Heart left ventricle (tissue), 16 donors: ENCODE measurements at regions not wholly inside any gene's neighbourhood (a gene's known extent, or its start where the extent isn't known, plus 50 kb on each side); places are given as distances from the start of the nearest gene placed in this dataset.
A peak's percentile ranks its signal among the peaks of the same experiment; 100 is the strongest.

ENCODE experiments used
- ATAC-seq, 4 donors: fragments of 200-7000 bp; cut with Tn5 transposase; one replicate each; pipeline ENCODE4 v1.9.1; 2020 to 2022; ENCODE audit warnings: moderate library complexity in 4 of 4, mild to moderate bottlenecking in 3 of 4, moderate number of reproducible peaks in 1 of 4
- DNase-seq, 5 donors: peaks; one replicate each; pipeline ENCODE4 v3.0.0-alpha.2; 2020
- H3K27ac ChIP-seq, 12 donors: fragments of 200-600 bp; sonication (generic) in 4 of 12; one replicate each; pipeline versions ENCODE4 v1.5.0 to v1.8.0; 2016 to 2022; ENCODE audit warnings: mild to moderate bottlenecking in 2 of 12
- H3K27me3 ChIP-seq, 9 donors: fragments of 200-600 bp; sonication (generic) in 2 of 9; one replicate each; pipeline versions ENCODE4 v1.5.1 to v1.8.0; 2016 to 2022; ENCODE audit warnings: mild to moderate bottlenecking in 3 of 9
- H3K36me3 ChIP-seq, 9 donors: fragments of 200-600 bp; sonication (generic) in 2 of 9; one replicate each; pipeline versions ENCODE4 v1.5.0 to v1.8.0; 2018 to 2022; ENCODE audit warnings: mild to moderate bottlenecking in 2 of 9
- H3K4me1 ChIP-seq, 12 donors: fragments of 200-600 bp; sonication (generic) in 4 of 12; one replicate each; pipeline versions ENCODE4 v1.5.0 to v1.8.0; 2016 to 2022; ENCODE audit warnings: mild to moderate bottlenecking in 3 of 12
- H3K4me3 ChIP-seq, 12 donors: fragments of 200-600 bp; sonication (generic) in 4 of 12; one replicate each; pipeline versions ENCODE4 v1.5.0 to v1.8.0; 2017 to 2022; ENCODE audit warnings: mild to moderate bottlenecking in 9 of 12, moderate library complexity in 4 of 12
- H3K9me3 ChIP-seq, 12 donors: fragments of 200-600 bp; sonication (generic) in 4 of 12; one replicate each; pipeline versions ENCODE4 v1.5.0 to v1.8.0; 2016 to 2022; ENCODE audit warnings: mild to moderate bottlenecking in 1 of 12
- POLR2A ChIP-seq, 2 donors: fragments of 450-650 bp; IDR thresholded peaks; one replicate each; pipeline ENCODE4 v1.6.1; 2017; ENCODE audit warnings: antibody characterized with exemption in 2 of 2, mild to moderate bottlenecking in 2 of 2, moderate library complexity in 2 of 2
- WGBS, 4 donors: extraction: QIAGEN DNeasy Blood & Tissue Kit in 2 of 4; methylation state at CpG; one replicate each; pipeline versions ENCODE4 v1.1.5 to v1.1.7; 2013 to 2018; 5-methylcytosine and 5-hydroxymethylcytosine counted together
- intact Hi-C, 10 donors: fragments of 100-400 bp; cut with DNase I; formaldehyde crosslinking; loops; one replicate each; pipeline versions ENCODE4 v1.11.1 to v1.14.2; 2022
- TF ChIP-seq, protein P1 (sequence below), 12 donors: fragments of 200-600 bp; sonication (generic) in 4 of 12; IDR thresholded peaks; one replicate each; pipeline versions ENCODE4 v1.5.0 to v1.8.0; 2018 to 2022; ENCODE audit warnings: antibody characterized with exemption in 12 of 12, mild to moderate bottlenecking in 5 of 12
- donor health status: ischemic (EF 13 %, LVEDD 7.1; RV severe dilation, severe dysfunction).
- donor health status: healthy with polysubstance abuse.
- donor health status: DM: no; HTN: yes; CAD: no.
- donor health status: DM: no; HTN: no; CAD: no.
- donor health status: ischemic (EF 25% LVEDD 6.9; RV normal size, moderate dysfunction).
- donor health status: ischemic (EF 25% LVEDD 5.7; RV mildly dilated, moderate dysfunction).
- donor health status: healthy.
- donor health status: DM: yes; HTN: yes; CAD: no.
- donor health status: ischemic (EF 35%, LVEDD 5.7; RV mildly dilated, moderate dysfunction).
- donor health status: nonischemic (EF 11% LVEDD 7.7; RV severe dilation, severe dysfunction).
- donor health status: DM: yes; HTN: yes; CAD: no.
- donor health status: PGD.
- donor health status: ischemic (EF 29% LVEDD 5.4; RV normal size, mild dysfunction).
- donor health status: nonischemic (EF 23%, LVEDD 6.1; RV moderate dilation, normal function).

DNA sequence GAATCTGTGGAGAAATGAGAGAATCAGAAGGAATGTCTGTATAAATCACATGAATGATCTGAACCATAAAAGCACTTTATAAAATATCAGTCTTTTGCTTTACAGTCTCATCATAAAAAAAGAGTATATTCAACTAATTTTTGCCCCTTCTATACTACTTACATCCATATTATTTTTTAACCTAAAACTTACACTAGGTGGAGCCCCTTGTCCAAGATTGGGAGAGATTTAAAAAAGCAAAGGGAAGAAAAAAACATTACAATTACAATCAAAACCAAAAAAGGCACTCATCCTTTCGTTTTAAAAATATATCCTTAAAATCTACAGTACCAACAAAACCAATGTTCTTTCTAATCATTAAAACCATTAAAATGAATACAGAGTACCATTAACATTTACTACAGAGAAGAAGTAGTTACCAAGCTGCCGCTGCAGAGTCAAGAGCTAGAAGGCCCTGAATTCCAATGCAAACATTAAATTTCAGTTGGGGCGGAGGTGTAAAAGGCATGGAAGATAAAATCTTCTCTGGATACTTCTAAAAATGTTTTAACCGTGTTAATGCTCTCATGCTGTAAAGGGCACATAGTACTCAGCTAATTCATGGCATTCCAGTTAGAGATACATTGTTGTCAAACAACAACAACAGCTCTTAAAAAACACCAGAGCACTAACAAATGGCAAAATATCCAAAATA is 56.7 kb upstream of the EPB41L3 start:
- TF ChIP-seq POLR2A (IDR thresholded peaks at IDR 0.05), result no peak
- TF ChIP-seq, protein P1, sequence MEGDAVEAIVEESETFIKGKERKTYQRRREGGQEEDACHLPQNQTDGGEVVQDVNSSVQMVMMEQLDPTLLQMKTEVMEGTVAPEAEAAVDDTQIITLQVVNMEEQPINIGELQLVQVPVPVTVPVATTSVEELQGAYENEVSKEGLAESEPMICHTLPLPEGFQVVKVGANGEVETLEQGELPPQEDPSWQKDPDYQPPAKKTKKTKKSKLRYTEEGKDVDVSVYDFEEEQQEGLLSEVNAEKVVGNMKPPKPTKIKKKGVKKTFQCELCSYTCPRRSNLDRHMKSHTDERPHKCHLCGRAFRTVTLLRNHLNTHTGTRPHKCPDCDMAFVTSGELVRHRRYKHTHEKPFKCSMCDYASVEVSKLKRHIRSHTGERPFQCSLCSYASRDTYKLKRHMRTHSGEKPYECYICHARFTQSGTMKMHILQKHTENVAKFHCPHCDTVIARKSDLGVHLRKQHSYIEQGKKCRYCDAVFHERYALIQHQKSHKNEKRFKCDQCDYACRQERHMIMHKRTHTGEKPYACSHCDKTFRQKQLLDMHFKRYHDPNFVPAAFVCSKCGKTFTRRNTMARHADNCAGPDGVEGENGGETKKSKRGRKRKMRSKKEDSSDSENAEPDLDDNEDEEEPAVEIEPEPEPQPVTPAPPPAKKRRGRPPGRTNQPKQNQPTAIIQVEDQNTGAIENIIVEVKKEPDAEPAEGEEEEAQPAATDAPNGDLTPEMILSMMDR (IDR thresholded peaks at IDR 0.05), result peak in 8 of 12 donors; percentile 19 to 56 (median 48)
- DNase-seq (no peak), ATAC-seq (no peak)
- 27 to 39% (median 34%) methylated on average over 4 of the region's 4 CpGs for WGBS, 4 donors
- no peaks in the 10 kb centered on the region for H3K27me3 ChIP-seq
- H3K27ac ChIP-seq, result no peak overlapping the region
- intact Hi-C loops, result loop anchor here in 5 of 10 donors (5.0 to 10.0 kb wide), 5 partner anchors 237 to 882 kb away; no protein-coding TSS in a partner anchor
- H3K4me1 ChIP-seq, result peaks cover 0 to 4% (median 0%) of the 10 kb centered on the region in 12 donors
- H3K36me3 ChIP-seq, result no peaks in the 10 kb centered on the region
- H3K9me3 ChIP-seq, result no peaks in the 10 kb centered on the region
- no peak overlapping the region for H3K4me3 ChIP-seq

DNA sequence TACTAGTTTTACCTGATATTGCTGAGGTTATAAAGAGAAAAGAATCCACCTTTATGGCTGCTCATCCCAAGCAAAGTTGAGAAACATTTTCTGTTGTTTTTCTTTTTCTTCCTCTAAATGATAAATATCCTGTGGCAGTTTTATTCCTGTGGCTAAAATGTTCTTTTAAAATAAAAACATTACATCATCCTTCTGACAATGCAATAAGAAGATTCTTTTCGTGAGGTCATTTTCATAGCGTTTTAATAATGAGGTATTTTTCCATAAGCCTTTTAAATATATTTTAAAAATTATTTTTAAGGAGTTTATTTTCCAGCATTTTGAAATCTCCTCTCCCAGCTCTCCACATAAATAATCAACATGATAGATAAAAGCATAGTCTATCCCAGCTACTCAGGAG is 52.8 kb upstream of the EPB41L3 start:
- no peak for DNase-seq
- Histone ChIP-seq H3K4me1 (peaks cover 0 to 4% (median 0%) of the 10 kb centered on the region in 12 donors), H3K27me3 (no peaks in the 10 kb centered on the region), H3K36me3 (no peaks in the 10 kb centered on the region), H3K4me3 (no peak overlapping the region), H3K9me3 (peaks cover 0 to 3% (median 0%) of the 10 kb centered on the region in 12 donors), H3K27ac (no peak overlapping the region)
- intact Hi-C loops, result loop anchor here in 1 of 10 donors (10.0 kb wide), 1 partner anchor 248 kb away; no protein-coding TSS in a partner anchor
- no peak for TF ChIP-seq POLR2A (IDR thresholded peaks at IDR 0.05)
- TF ChIP-seq, protein P1 (IDR thresholded peaks at IDR 0.05), result no peak
- 61 to 79% (median 70%) methylated on average over 2 of the region's 2 CpGs for WGBS, 4 donors
- no peak for ATAC-seq
